Loucy (cell line): ENCODE measurements at regions not wholly inside any gene's neighbourhood (a gene's known extent, or its start where the extent isn't known, plus 50 kb on each side); places are given as distances from the start of the nearest gene placed in this dataset.

ENCODE experiments used
- H2AFZ ChIP-seq: fragments of 200-600 bp; sonication (generic); 2 replicates; pipeline ENCODE4 v1.6.0; 2016; ENCODE audit warnings: antibody characterized with exemption, mild to moderate bottlenecking, low read length, moderate library complexity
- H3F3A ChIP-seq: fragments of 200-600 bp; 2 replicates; pipeline ENCODE4 v1.6.0; 2016; ENCODE audit warnings: antibody characterized with exemption, low read depth, mild to moderate bottlenecking
- H3K27me3 ChIP-seq: fragments of 200-600 bp; sonication (generic); 2 replicates; pipeline ENCODE4 v1.6.1; 2014; ENCODE audit warnings: low read length, mild to moderate bottlenecking; ENCODE audit not compliant: insufficient read depth, poor library complexity, severe bottlenecking
- H3K36me3 ChIP-seq: fragments of 200-600 bp; sonication (generic); 2 replicates; pipeline ENCODE4 v1.6.1; 2016; ENCODE audit warnings: low read length; ENCODE audit not compliant: insufficient read depth
- H3K4me1 ChIP-seq: fragments of 200-600 bp; sonication (generic); 2 replicates; pipeline ENCODE4 v1.5.1; 2014; ENCODE audit warnings: low read length, mild to moderate bottlenecking; ENCODE audit not compliant: insufficient read depth, poor library complexity, severe bottlenecking
- H3K4me2 ChIP-seq: fragments of 200-600 bp; sonication (generic); 2 replicates; pipeline ENCODE4 v1.6.0; 2014; ENCODE audit warnings: antibody characterized with exemption, low read length, low read depth, mild to moderate bottlenecking; ENCODE audit not compliant: poor library complexity, severe bottlenecking
- H3K4me3 ChIP-seq: fragments of 200-600 bp; sonication (generic); 2 replicates; pipeline ENCODE4 v1.5.1; 2014; ENCODE audit warnings: low read length, mild to moderate bottlenecking, mixed read lengths; ENCODE audit not compliant: poor library complexity, severe bottlenecking
- H3K79me2 ChIP-seq: fragments of 200-600 bp; sonication (generic); 2 replicates; pipeline ENCODE4 v1.6.1; 2014; ENCODE audit warnings: low read length; ENCODE audit not compliant: insufficient read depth
- H3K9ac ChIP-seq: fragments of 200-600 bp; sonication (generic); 2 replicates; pipeline ENCODE4 v1.6.0; 2014; ENCODE audit warnings: mild to moderate bottlenecking, low read depth, low read length, moderate library complexity; ENCODE audit not compliant: poor library complexity, severe bottlenecking
- H3K9me2 ChIP-seq: fragments of 200-600 bp; sonication (generic); replicated peaks from 2 replicates; pipeline ENCODE4 v1.6.1; 2016; ENCODE audit warnings: low read depth, low read length, mixed read lengths
- H3K9me3 ChIP-seq: fragments of 200-600 bp; sonication (generic); 2 replicates; pipeline ENCODE4 v1.6.1; 2014; ENCODE audit warnings: mild to moderate bottlenecking, antibody characterized with exemption, low read length, low read depth; ENCODE audit not compliant: insufficient read depth
- H4K20me1 ChIP-seq: fragments of 200-600 bp; sonication (generic); 2 replicates; pipeline ENCODE4 v1.6.0; 2014; ENCODE audit warnings: antibody characterized with exemption, low read length, mild to moderate bottlenecking; ENCODE audit not compliant: insufficient read depth, poor library complexity, severe bottlenecking
- EZH2phosphoT487 ChIP-seq: fragments of 200-600 bp; IDR thresholded peaks from 2 replicates; pipeline ENCODE4 v1.6.1; 2018; ENCODE audit warnings: antibody characterized with exemption, mild to moderate bottlenecking, moderate library complexity, borderline replicate concordance
- TF ChIP-seq, protein P1 (sequence below): fragments of 200-600 bp; sonication (generic); conservative IDR thresholded peaks from 2 replicates; pipeline ENCODE4 v1.5.1; 2014; ENCODE audit warnings: mild to moderate bottlenecking, antibody characterized with exemption, low read length

DNA sequence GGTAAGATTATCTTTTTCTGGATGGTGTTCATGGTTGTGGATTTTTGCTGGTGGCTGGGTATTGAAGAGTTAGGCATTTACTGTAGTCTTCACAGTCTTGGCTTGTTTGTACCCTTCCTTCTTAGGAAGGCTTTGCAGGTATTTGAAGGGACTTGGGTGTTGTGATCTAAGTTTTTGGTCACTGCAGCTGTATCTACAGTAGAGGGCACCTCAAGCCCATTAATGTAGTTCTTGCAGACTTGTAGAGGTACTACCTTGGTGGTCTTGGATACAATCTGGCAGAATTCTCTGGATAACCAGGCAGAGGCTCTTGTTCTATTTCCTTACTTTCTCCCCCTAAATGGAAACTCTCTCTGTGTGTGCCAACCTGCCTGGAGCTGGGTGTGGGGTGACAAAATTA, 155.8 kb upstream of the BRINP3 start:
- TF ChIP-seq, protein P1, sequence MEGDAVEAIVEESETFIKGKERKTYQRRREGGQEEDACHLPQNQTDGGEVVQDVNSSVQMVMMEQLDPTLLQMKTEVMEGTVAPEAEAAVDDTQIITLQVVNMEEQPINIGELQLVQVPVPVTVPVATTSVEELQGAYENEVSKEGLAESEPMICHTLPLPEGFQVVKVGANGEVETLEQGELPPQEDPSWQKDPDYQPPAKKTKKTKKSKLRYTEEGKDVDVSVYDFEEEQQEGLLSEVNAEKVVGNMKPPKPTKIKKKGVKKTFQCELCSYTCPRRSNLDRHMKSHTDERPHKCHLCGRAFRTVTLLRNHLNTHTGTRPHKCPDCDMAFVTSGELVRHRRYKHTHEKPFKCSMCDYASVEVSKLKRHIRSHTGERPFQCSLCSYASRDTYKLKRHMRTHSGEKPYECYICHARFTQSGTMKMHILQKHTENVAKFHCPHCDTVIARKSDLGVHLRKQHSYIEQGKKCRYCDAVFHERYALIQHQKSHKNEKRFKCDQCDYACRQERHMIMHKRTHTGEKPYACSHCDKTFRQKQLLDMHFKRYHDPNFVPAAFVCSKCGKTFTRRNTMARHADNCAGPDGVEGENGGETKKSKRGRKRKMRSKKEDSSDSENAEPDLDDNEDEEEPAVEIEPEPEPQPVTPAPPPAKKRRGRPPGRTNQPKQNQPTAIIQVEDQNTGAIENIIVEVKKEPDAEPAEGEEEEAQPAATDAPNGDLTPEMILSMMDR = 0 out of 2 replicates have a peak, but pooled peaks have one; percentile 18
- TF ChIP-seq EZH2phosphoT487 = no peak
- Histone ChIP-seq H3K4me3 (no peak overlapping the region), H3K9ac (no peak overlapping the region), H3K79me2 (no peaks in the 10 kb centered on the region), H2AFZ (no peak overlapping the region), H3K36me3 (no peaks in the 10 kb centered on the region), H3K4me1 (no peaks in the 10 kb centered on the region), H3K27me3 (no peaks in the 10 kb centered on the region), H3K9me2 (no peaks in the 10 kb centered on the region), H3F3A (no peaks in the 10 kb centered on the region), H3K4me2 (no peak overlapping the region), H3K9me3 (no peaks in the 10 kb centered on the region), H4K20me1 (no peaks in the 10 kb centered on the region)

DNA sequence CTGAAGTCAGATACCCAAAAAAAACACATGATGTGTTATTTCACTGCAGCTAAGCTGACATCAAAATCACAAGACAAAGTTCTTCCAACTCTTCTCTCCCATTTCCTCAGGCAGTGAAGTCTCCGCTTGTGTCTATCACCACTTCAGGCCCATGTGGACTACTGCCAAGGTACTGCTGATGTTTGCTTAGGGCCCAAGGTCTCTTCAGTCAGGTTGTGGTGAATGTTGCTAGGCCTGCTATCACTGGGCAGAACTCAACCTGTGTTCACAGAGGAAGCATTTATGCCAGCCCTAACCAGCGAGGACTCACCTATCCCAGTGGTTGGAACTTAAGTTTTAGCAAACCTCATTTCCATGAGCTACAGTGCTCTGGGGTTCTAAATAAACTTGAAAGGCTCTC, 156.5 kb upstream of the BRINP3 start:
- TF ChIP-seq, protein P1 = no peak
- no peak for TF ChIP-seq EZH2phosphoT487
- Histone ChIP-seq H3K4me2 (no peak overlapping the region), H3K9ac (no peak overlapping the region), H3K27me3 (no peaks in the 10 kb centered on the region), H3K4me3 (no peak overlapping the region), H2AFZ (no peak overlapping the region), H3K9me3 (no peaks in the 10 kb centered on the region), H3K4me1 (no peaks in the 10 kb centered on the region), H3K79me2 (no peaks in the 10 kb centered on the region), H4K20me1 (no peaks in the 10 kb centered on the region), H3K36me3 (no peaks in the 10 kb centered on the region), H3K9me2 (no peaks in the 10 kb centered on the region), H3F3A (no peaks in the 10 kb centered on the region)

DNA sequence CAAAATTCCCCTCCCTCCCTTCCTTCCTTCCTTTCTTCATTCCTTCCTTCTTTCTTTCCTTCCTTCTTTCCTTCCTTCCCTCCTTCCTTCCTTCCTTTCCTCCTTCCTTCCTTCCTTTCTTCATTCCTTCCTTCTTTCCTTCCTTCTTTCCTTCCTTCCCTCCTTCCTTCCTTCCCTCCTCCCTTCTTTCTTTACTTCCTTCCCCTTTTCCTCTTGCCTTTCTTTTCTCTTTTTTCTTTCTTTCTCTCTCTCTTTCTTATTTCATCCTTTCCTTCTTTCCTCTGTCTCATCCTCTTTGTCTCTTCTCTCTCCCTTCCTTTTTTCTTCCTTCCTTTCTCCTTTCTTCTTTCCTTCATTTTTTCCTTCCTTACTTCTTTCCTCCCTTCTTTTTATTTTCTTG, 171.9 kb upstream of the BRINP3 start:
- Histone ChIP-seq H3K9me3 (no peaks in the 10 kb centered on the region), H3K4me1 (no peaks in the 10 kb centered on the region), H3F3A (no peaks in the 10 kb centered on the region), H2AFZ (no peak overlapping the region), H3K36me3 (no peaks in the 10 kb centered on the region), H3K79me2 (no peaks in the 10 kb centered on the region), H3K4me3 (no peak overlapping the region), H4K20me1 (no peaks in the 10 kb centered on the region), H3K9ac (no peak overlapping the region), H3K9me2 (no peaks in the 10 kb centered on the region), H3K4me2 (no peak overlapping the region), H3K27me3 (no peaks in the 10 kb centered on the region)
- TF ChIP-seq, protein P1 = no peak
- TF ChIP-seq EZH2phosphoT487 = no peak
